ENCODE measurements at regions not wholly inside any gene's neighbourhood (a gene's known extent, or its start where the extent isn't known, plus 50 kb on each side); places are given as distances from the start of the nearest gene placed in this dataset.

- TF ChIP-seq CTCF (IDR thresholded peaks at IDR 0.05; ENCODE audit: borderline replicate concordance, extremely low read depth, low read length, poor library complexity, severe bottlenecking) (no peak), EZH2 (IDR thresholded peaks at IDR 0.05; ENCODE audit: borderline replicate concordance, low read depth, low read length, severe bottlenecking) (no peak)
These were observed 230.3 kb upstream of the ZNF462 start for GRCh38 chr9:106632621-106633020.

Measured in DND-41 (cell line).